ENCODE measurements at regions not wholly inside any gene's neighbourhood (a gene's known extent, or its start where the extent isn't known, plus 50 kb on each side); places are given as distances from the start of the nearest gene placed in this dataset.

GRCh38 chr4:178395798-178396197 lies 953.6 kb upstream of the AGA start:
- Mint-ChIP-seq H3K9me3 (no peaks in the 10 kb centered on the region), H3K36me3 (ENCODE audit: low read depth) (no peaks in the 10 kb centered on the region), H3K4me1 (no peaks in the 10 kb centered on the region), H3K4me3 (no peak overlapping the region), H3K27ac (no peak overlapping the region), H3K27me3 (no peaks in the 10 kb centered on the region)
- ATAC-seq (replicated peaks), result no peak

- Mint-ChIP-seq H3K4me3 (no peak overlapping the region), H3K27me3 (no peaks in the 10 kb centered on the region), H3K4me1 (no peaks in the 10 kb centered on the region), H3K27ac (no peak overlapping the region), H3K36me3 (ENCODE audit: low read depth) (no peaks in the 10 kb centered on the region), H3K9me3 (no peaks in the 10 kb centered on the region)
- ATAC-seq (replicated peaks), result no peak
Measured at GRCh38 chr4:178412455-178412854, 970.2 kb upstream of the AGA start.

- H3K27me3 Mint-ChIP-seq, result no peaks in the 10 kb centered on the region
- H3K9me3 Mint-ChIP-seq, result no peaks in the 10 kb centered on the region
- no peaks in the 10 kb centered on the region for H3K4me1 Mint-ChIP-seq
- no peak for ATAC-seq (replicated peaks)
- no peak overlapping the region for H3K4me3 Mint-ChIP-seq
- H3K36me3 Mint-ChIP-seq (ENCODE audit: low read depth), result no peaks in the 10 kb centered on the region
- no peak overlapping the region for H3K27ac Mint-ChIP-seq
Measured at GRCh38 chr4:178414042-178414441, 971.8 kb upstream of the AGA start.

GRCh38 chr4:178414881-178415446 lies 972.7 kb upstream of the AGA start:
- H3K4me1 Mint-ChIP-seq, result no peaks in the 10 kb centered on the region
- no peak overlapping the region for H3K27ac Mint-ChIP-seq
- no peaks in the 10 kb centered on the region for H3K27me3 Mint-ChIP-seq
- peaks cover 5% of the 10 kb centered on the region for H3K9me3 Mint-ChIP-seq
- ATAC-seq (replicated peaks), result no peak
- no peaks in the 10 kb centered on the region for H3K36me3 Mint-ChIP-seq (ENCODE audit: low read depth)
- H3K4me3 Mint-ChIP-seq, result no peak overlapping the region

GRCh38 chr4:178415925-178416324 lies 973.7 kb upstream of the AGA start:
- Mint-ChIP-seq H3K27ac (no peak overlapping the region), H3K27me3 (no peaks in the 10 kb centered on the region), H3K9me3 (peaks cover 5% of the 10 kb centered on the region), H3K4me3 (no peak overlapping the region), H3K36me3 (ENCODE audit: low read depth) (no peaks in the 10 kb centered on the region), H3K4me1 (no peaks in the 10 kb centered on the region)
- ATAC-seq (replicated peaks), result no peak

- Mint-ChIP-seq H3K27ac (no peak overlapping the region), H3K9me3 (peaks cover 11% of the 10 kb centered on the region), H3K4me3 (no peak overlapping the region), H3K36me3 (ENCODE audit: low read depth) (no peaks in the 10 kb centered on the region), H3K27me3 (no peaks in the 10 kb centered on the region), H3K4me1 (no peaks in the 10 kb centered on the region)
- ATAC-seq (replicated peaks), result no peak
Measured at GRCh38 chr4:178423366-178423765, 981.1 kb upstream of the AGA start.

GRCh38 chr4:178426871-178427270 lies 984.6 kb upstream of the AGA start:
- Mint-ChIP-seq H3K9me3 (peaks cover 6% of the 10 kb centered on the region), H3K27me3 (no peaks in the 10 kb centered on the region), H3K4me3 (no peak overlapping the region), H3K36me3 (ENCODE audit: low read depth) (no peaks in the 10 kb centered on the region), H3K4me1 (no peaks in the 10 kb centered on the region), H3K27ac (no peak overlapping the region)
- no peak for ATAC-seq (replicated peaks)

- no peak for ATAC-seq (replicated peaks)
- H3K36me3 Mint-ChIP-seq (ENCODE audit: low read depth), result no peaks in the 10 kb centered on the region
- H3K4me3 Mint-ChIP-seq, result no peak overlapping the region
- H3K9me3 Mint-ChIP-seq, result peaks cover 6% of the 10 kb centered on the region
- H3K27me3 Mint-ChIP-seq, result no peaks in the 10 kb centered on the region
- no peaks in the 10 kb centered on the region for H3K4me1 Mint-ChIP-seq
- H3K27ac Mint-ChIP-seq, result no peak overlapping the region
Measured at GRCh38 chr4:178427663-178428062, 985.4 kb upstream of the AGA start.

GRCh38 chr4:178448372-178449035 lies 1006.3 kb upstream of the AGA start:
- H3K9me3 Mint-ChIP-seq, result peaks cover 8% of the 10 kb centered on the region
- H3K4me3 Mint-ChIP-seq, result no peak overlapping the region
- ATAC-seq (replicated peaks), result no peak
- H3K27ac Mint-ChIP-seq, result no peak overlapping the region
- no peaks in the 10 kb centered on the region for H3K27me3 Mint-ChIP-seq
- H3K36me3 Mint-ChIP-seq (ENCODE audit: low read depth), result no peaks in the 10 kb centered on the region
- H3K4me1 Mint-ChIP-seq, result no peaks in the 10 kb centered on the region

GRCh38 chr4:178450614-178451013 lies 1008.4 kb upstream of the AGA start:
- no peak for ATAC-seq (replicated peaks)
- H3K27ac Mint-ChIP-seq, result no peak overlapping the region
- H3K9me3 Mint-ChIP-seq, result peaks cover 12% of the 10 kb centered on the region
- no peaks in the 10 kb centered on the region for H3K27me3 Mint-ChIP-seq
- no peak overlapping the region for H3K4me3 Mint-ChIP-seq
- no peaks in the 10 kb centered on the region for H3K4me1 Mint-ChIP-seq
- H3K36me3 Mint-ChIP-seq (ENCODE audit: low read depth), result no peaks in the 10 kb centered on the region

GRCh38 chr4:178453057-178453456 lies 1010.8 kb upstream of the AGA start:
- Mint-ChIP-seq H3K4me1 (no peaks in the 10 kb centered on the region), H3K27me3 (no peaks in the 10 kb centered on the region), H3K9me3 (peaks cover 15% of the 10 kb centered on the region), H3K36me3 (ENCODE audit: low read depth) (no peaks in the 10 kb centered on the region), H3K27ac (no peak overlapping the region), H3K4me3 (no peak overlapping the region)
- ATAC-seq (replicated peaks), result no peak

GRCh38 chr4:178457286-178457685 lies 1015.0 kb upstream of the AGA start:
- H3K9me3 Mint-ChIP-seq, result peaks cover 11% of the 10 kb centered on the region
- ATAC-seq (replicated peaks), result no peak
- no peaks in the 10 kb centered on the region for H3K36me3 Mint-ChIP-seq (ENCODE audit: low read depth)
- no peaks in the 10 kb centered on the region for H3K27me3 Mint-ChIP-seq
- no peaks in the 10 kb centered on the region for H3K4me1 Mint-ChIP-seq
- H3K27ac Mint-ChIP-seq, result no peak overlapping the region
- no peak overlapping the region for H3K4me3 Mint-ChIP-seq

- Mint-ChIP-seq H3K27ac (no peak overlapping the region), H3K4me3 (no peak overlapping the region), H3K4me1 (no peaks in the 10 kb centered on the region), H3K9me3 (no peaks in the 10 kb centered on the region), H3K27me3 (no peaks in the 10 kb centered on the region), H3K36me3 (ENCODE audit: low read depth) (no peaks in the 10 kb centered on the region)
- no peak for ATAC-seq (replicated peaks)
Measured at GRCh38 chr4:178462710-178463109, 1020.5 kb upstream of the AGA start.

GRCh38 chr4:178463747-178464146 lies 1021.5 kb upstream of the AGA start:
- H3K27ac Mint-ChIP-seq, result no peak overlapping the region
- H3K9me3 Mint-ChIP-seq, result no peaks in the 10 kb centered on the region
- no peaks in the 10 kb centered on the region for H3K4me1 Mint-ChIP-seq
- no peaks in the 10 kb centered on the region for H3K36me3 Mint-ChIP-seq (ENCODE audit: low read depth)
- no peak overlapping the region for H3K4me3 Mint-ChIP-seq
- no peaks in the 10 kb centered on the region for H3K27me3 Mint-ChIP-seq
- ATAC-seq (replicated peaks), result no peak

- Mint-ChIP-seq H3K36me3 (ENCODE audit: low read depth) (no peaks in the 10 kb centered on the region), H3K27me3 (no peaks in the 10 kb centered on the region), H3K27ac (no peak overlapping the region), H3K9me3 (peaks cover 10% of the 10 kb centered on the region), H3K4me3 (no peak overlapping the region), H3K4me1 (no peaks in the 10 kb centered on the region)
- no peak for ATAC-seq (replicated peaks)
Measured at GRCh38 chr4:178470996-178471784, 1029.0 kb upstream of the AGA start.
